Heart right ventricle (tissue), 16 donors: ENCODE measurements at regions not wholly inside any gene's neighbourhood (a gene's known extent, or its start where the extent isn't known, plus 50 kb on each side); places are given as distances from the start of the nearest gene placed in this dataset.
"Not testable (repeated sequence)": the region's sequence is repeated elsewhere in the genome, so short reads cannot be mapped to it uniquely, and the experiment has no call there.

Source experiments
- ATAC-seq, 8 donors: fragments of 200-7000 bp; cut with Tn5 transposase; one replicate each; pipeline ENCODE4 v1.9.1; 2020; ENCODE audit warnings: mild to moderate bottlenecking in 8 of 8, moderate library complexity in 8 of 8, moderate number of reproducible peaks in 1 of 8
- DNase-seq, 2 donors: peaks; one replicate each; pipeline ENCODE4 v3.0.0-alpha.2; 2020
- H3K27ac ChIP-seq, 10 donors: fragments of 200-600 bp; sonication (generic) in 2 of 10; one replicate each; pipeline versions ENCODE4 v1.5.0 to v1.8.0; 2020 to 2022; ENCODE audit warnings: mild to moderate bottlenecking in 3 of 10
- H3K27me3 ChIP-seq, 7 donors: fragments of 200-600 bp; one replicate each; pipeline ENCODE4 v1.8.0; 2021 to 2022; ENCODE audit warnings: mild to moderate bottlenecking in 2 of 7
- H3K36me3 ChIP-seq, 9 donors: fragments of 200-600 bp; sonication (generic) in 1 of 9; one replicate each; pipeline versions ENCODE4 v1.5.0 to v1.8.0; 2020 to 2022; ENCODE audit warnings: mild to moderate bottlenecking in 2 of 9
- H3K4me1 ChIP-seq, 9 donors: fragments of 200-600 bp; sonication (generic) in 1 of 9; one replicate each; pipeline versions ENCODE4 v1.5.0 to v1.8.0; 2020 to 2022; ENCODE audit warnings: mild to moderate bottlenecking in 4 of 9
- H3K4me3 ChIP-seq, 10 donors: fragments of 200-600 bp; sonication (generic) in 2 of 10; one replicate each; pipeline versions ENCODE4 v1.5.0 to v1.8.0; 2020 to 2022; ENCODE audit warnings: mild to moderate bottlenecking in 7 of 10, moderate library complexity in 2 of 10
- H3K9me3 ChIP-seq, 11 donors: fragments of 200-600 bp in 10 of 11; sonication (generic) in 2 of 11; one replicate each; pipeline versions ENCODE4 v1.5.0 to v1.8.0; 2013 to 2022; ENCODE audit warnings: mild to moderate bottlenecking in 2 of 11, control low read depth in 1 of 11, moderate library complexity in 1 of 11
- WGBS, 2 donors: extraction: QIAGEN DNeasy Blood & Tissue Kit; methylation state at CpG; one replicate each; pipeline ENCODE4 v1.1.7; 2013; ENCODE audit warnings: inconsistent platforms in 1 of 2; 5-methylcytosine and 5-hydroxymethylcytosine counted together
- intact Hi-C, 10 donors: fragments of 100-400 bp; cut with DNase I; formaldehyde crosslinking; loops; one replicate each; pipeline versions ENCODE4 v1.11.1 to v1.14.2; 2022
- TF ChIP-seq, protein P1 (sequence below), 9 donors: fragments of 200-600 bp; sonication (generic) in 2 of 9; IDR thresholded peaks; one replicate each; pipeline versions ENCODE4 v1.5.0 to v1.8.0; 2021 to 2022; ENCODE audit warnings: antibody characterized with exemption in 9 of 9, mild to moderate bottlenecking in 5 of 9, moderate library complexity in 1 of 9
- donor health status: Arrhythmogenic right ventricular cardiomyopathy.
- donor health status: ischemic (EF 13 %, LVEDD 7.1; RV severe dilation, severe dysfunction).
- donor health status: healthy with polysubstance abuse.
- donor health status: DM: no; HTN: yes; CAD: no.
- donor health status: DM: no; HTN: no; CAD: no.
- donor health status: ischemic (EF 25% LVEDD 6.9; RV normal size, moderate dysfunction).
- donor health status: ischemic (EF 25% LVEDD 5.7; RV mildly dilated, moderate dysfunction).
- donor health status: healthy.
- donor health status: DM: yes; HTN: yes; CAD: no.
- donor health status: Ischemic cardiomyopathy.
- donor health status: ischemic (EF 35%, LVEDD 5.7; RV mildly dilated, moderate dysfunction).
- donor health status: nonischemic (EF 11% LVEDD 7.7; RV severe dilation, severe dysfunction).
- donor health status: DM: yes; HTN: yes; CAD: no.
- donor health status: PGD.
- donor health status: ischemic (EF 29% LVEDD 5.4; RV normal size, mild dysfunction).
- donor health status: nonischemic (EF 23%, LVEDD 6.1; RV moderate dilation, normal function).

DNA sequence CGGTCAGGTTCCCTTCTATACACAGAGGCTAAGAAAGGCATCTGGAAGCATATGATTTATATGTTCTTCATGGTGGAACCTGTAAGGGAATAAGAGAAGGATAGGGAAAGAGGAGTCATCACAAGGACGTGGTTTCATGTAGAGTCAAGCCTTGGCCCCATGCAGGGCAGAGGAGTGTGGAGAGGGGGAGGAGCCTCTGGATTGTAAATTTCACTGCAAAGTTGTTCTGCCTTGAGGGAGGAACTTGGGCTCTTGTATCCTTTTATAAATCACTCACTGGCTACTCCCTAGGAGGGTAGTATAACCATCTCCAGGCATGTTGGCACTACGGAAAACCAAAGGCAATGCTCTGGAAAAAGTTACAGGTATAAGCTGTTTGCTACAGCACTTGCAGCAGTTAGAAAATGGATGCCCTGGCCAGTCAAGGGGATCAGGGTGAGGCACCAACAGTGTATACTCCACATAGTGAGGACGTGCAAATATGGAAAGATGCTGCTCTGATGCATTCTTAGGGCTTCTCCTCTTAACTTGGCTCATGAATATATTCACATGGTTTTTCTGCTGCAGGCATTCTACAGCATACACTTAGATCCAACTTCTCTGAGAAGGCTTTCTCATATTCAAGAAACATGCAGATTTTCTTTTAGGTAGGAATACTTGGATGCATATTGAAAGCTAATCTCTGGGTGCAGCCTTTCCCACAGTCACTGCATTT lies 60.3 kb upstream of the ZNF81 start:
- Histone ChIP-seq H3K9me3 (no peaks in the 10 kb centered on the region), H3K36me3 (no peaks in the 10 kb centered on the region), H3K27ac (no peak overlapping the region), H3K27me3 (peaks cover 0 to 7% (median 0%) of the 10 kb centered on the region in 7 donors), H3K4me3 (no peak overlapping the region), H3K4me1 (no peaks in the 10 kb centered on the region)
- ATAC-seq (no peak), DNase-seq (no peak)
- intact Hi-C loops, result no loop called here
- 62 to 79% methylated on average over 4 of the region's 4 CpGs for WGBS, 2 donors
- TF ChIP-seq, protein P1, sequence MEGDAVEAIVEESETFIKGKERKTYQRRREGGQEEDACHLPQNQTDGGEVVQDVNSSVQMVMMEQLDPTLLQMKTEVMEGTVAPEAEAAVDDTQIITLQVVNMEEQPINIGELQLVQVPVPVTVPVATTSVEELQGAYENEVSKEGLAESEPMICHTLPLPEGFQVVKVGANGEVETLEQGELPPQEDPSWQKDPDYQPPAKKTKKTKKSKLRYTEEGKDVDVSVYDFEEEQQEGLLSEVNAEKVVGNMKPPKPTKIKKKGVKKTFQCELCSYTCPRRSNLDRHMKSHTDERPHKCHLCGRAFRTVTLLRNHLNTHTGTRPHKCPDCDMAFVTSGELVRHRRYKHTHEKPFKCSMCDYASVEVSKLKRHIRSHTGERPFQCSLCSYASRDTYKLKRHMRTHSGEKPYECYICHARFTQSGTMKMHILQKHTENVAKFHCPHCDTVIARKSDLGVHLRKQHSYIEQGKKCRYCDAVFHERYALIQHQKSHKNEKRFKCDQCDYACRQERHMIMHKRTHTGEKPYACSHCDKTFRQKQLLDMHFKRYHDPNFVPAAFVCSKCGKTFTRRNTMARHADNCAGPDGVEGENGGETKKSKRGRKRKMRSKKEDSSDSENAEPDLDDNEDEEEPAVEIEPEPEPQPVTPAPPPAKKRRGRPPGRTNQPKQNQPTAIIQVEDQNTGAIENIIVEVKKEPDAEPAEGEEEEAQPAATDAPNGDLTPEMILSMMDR (IDR thresholded peaks at IDR 0.05), result no peak

DNA sequence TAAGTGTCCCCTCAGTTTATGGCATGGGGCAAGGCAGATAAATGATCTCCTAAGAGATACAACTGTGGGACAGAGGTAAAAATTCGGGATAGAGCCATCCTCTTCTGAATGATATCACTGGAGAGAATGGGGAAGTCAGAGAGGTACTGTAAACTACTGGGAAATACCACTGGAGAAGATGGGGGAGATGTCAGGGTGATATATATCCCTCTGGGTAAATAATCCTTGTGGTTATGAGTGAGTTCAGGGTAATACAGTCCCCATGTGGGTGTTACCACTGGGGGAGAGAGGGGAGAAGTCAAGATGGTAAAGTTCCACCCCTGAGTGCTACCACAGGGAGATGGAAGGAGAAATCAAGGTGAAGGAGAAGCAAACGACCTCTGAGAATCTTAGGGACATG lies 63.9 kb upstream of the ZNF81 start:
- H3K27ac ChIP-seq, result no peak overlapping the region
- no peak overlapping the region for H3K4me3 ChIP-seq
- no peaks in the 10 kb centered on the region for H3K36me3 ChIP-seq
- 46 to 52% methylated on average over 2 of the region's 2 CpGs for WGBS, 2 donors
- TF ChIP-seq, protein P1 (IDR thresholded peaks at IDR 0.05), result no peak
- peaks cover 0 to 15% (median 0%) of the 10 kb centered on the region in 11 donors for H3K9me3 ChIP-seq
- DNase-seq, result no peak
- H3K4me1 ChIP-seq, result no peaks in the 10 kb centered on the region
- H3K27me3 ChIP-seq, result peaks cover 0 to 7% (median 0%) of the 10 kb centered on the region in 7 donors
- ATAC-seq, result no peak
- intact Hi-C loops, result no loop called here

DNA sequence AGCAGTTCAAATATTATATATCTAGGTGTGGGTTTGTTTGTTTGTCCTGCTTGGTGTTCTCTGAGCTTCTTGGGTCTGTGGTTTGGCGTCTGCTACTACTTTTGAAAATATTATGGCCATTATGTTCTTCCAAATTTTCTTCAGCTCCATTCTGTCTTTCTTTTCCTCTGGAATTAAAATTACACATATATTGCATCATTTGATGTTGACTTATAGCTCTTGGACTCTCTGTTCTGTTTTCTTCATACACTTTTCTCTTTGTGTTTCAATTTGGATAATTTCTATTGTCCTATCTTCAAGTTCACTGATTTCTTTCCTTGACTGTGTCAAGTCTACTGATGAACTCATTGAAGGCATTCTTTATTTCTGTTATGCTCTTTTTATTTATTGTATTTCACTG lies 65.2 kb upstream of the ZNF81 start:
- intact Hi-C loops, result no loop called here
- Histone ChIP-seq H3K4me3 (no peak overlapping the region), H3K36me3 (no peaks in the 10 kb centered on the region), H3K4me1 (no peaks in the 10 kb centered on the region), H3K27ac (no peak overlapping the region), H3K27me3 (peaks cover 0 to 7% (median 0%) of the 10 kb centered on the region in 7 donors), H3K9me3 (peaks cover 0 to 15% (median 0%) of the 10 kb centered on the region in 11 donors)
- TF ChIP-seq, protein P1 (IDR thresholded peaks at IDR 0.05), result no peak
- WGBS, 2 donors, result 93 to 100% methylated on average over 1 of the region's 1 CpG
- no peak for DNase-seq
- no peak for ATAC-seq

DNA sequence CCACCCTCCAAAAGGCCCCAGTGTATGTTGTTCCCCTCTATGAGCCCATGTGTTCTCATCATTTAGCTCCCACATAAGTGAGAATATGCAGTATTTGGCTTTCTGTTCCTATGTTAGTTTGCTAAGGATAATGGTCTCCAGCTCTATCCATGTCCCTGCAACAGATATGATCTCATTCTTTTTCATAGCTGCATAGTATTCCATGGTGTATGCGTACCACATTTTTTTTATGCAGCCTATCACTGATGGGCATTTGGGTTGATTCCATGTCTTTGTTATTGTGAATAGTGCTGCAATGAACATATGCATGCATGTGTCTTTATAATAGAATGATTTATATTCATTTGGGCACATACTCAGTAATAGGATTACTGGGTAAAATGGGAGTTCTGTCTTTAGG lies 73.9 kb upstream of the ZNF81 start:
- DNase-seq, H3K36me3 ChIP-seq, H3K4me3 ChIP-seq, H3K27ac ChIP-seq, ATAC-seq, H3K4me1 ChIP-seq: not testable (repeated sequence)
- intact Hi-C loops, result loop anchor here in 1 of 10 donors (10.0 kb wide), 1 partner anchor 78 kb away; no protein-coding TSS in a partner anchor
- Histone ChIP-seq H3K27me3 (peaks cover 0 to 24% (median 0%) of the 10 kb centered on the region in 7 donors), H3K9me3 (peaks cover 0 to 11% (median 0%) of the 10 kb centered on the region in 11 donors)
- 100% methylated on average over 1 of the region's 1 CpG for WGBS, 2 donors

DNA sequence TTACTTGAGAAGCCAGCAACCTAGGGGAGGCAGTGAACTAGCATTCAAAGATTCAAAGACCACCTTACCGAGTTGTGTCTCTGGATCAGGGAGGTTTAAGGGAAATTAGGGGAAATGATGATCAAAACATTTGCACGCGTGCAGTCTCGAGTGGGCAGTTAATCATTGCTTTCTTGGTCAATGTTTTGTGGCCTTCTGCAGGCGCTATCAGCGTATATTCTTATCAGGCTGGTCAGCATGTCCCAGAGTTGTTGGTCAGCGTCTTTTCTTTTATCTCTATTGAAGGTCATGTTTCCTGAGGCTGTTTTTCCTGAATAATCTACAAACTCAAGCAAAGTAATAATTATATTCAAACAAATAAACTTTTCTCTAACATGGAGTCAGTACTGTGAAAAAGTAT lies 84.0 kb upstream of the ZNF81 start:
- Histone ChIP-seq H3K36me3 (no peaks in the 10 kb centered on the region), H3K9me3 (no peaks in the 10 kb centered on the region), H3K4me3 (no peak overlapping the region), H3K27me3 (peaks cover 0 to 39% (median 0%) of the 10 kb centered on the region in 7 donors), H3K4me1 (no peaks in the 10 kb centered on the region), H3K27ac (no peak overlapping the region)
- TF ChIP-seq, protein P1 (IDR thresholded peaks at IDR 0.05), result no peak
- DNase-seq, result no peak
- ATAC-seq, result no peak
- 61 to 68% methylated on average over 7 of the region's 7 CpGs for WGBS, 2 donors
- intact Hi-C loops, result no loop called here
